ENCODE measurements at regions not wholly inside any gene's neighbourhood (a gene's known extent, or its start where the extent isn't known, plus 50 kb on each side); places are given as distances from the start of the nearest gene placed in this dataset.

DNA sequence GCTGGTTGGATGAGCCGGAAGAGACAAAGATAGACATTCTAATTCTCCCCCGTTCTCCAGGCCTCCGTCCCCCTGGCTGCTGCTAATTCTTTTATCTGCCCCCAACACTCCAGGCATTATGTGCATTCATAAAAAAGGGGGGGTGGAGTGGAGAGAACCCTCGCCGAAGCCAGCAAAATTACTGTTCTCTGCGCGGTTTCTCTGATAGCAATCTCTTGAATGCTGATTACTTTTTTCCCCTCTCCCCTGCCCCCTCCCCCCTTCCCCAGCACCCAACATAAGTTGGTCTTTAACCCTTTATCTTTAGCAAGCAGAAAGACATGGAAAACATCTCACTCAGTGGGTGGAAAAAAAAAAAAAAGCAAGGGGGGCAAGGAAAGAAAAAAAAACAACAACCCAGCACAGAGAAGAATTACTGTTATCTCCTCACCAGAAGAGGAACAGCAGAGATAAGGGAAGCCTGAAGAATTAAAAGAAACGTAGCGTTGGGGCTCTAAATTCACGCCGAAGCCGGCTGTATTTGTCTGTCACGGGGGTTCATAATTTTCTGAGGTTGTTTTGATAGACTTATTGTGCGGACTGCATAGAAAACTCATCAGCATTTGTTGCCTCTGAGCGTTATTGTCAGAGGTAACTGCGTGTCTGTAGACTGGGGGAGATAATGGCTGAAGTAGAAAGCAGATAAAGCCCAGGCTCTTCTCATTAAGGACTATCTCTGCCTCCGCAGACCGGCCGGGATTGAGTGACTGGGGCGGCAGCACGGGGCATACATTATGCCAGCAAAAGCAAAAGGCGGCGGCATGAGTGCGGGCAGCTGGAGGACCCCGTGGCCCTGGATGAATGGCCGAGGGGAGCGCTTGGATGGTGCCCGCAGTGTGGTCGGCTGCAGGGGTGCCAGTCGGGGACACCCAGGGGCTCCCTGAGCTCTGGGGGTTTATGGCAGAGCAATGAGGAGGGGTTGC lies 126.9 kb downstream of the MRM1 start:
- peak; percentile 11 for DNase-seq (ENCODE audit: low read depth, low spot score)

DNA sequence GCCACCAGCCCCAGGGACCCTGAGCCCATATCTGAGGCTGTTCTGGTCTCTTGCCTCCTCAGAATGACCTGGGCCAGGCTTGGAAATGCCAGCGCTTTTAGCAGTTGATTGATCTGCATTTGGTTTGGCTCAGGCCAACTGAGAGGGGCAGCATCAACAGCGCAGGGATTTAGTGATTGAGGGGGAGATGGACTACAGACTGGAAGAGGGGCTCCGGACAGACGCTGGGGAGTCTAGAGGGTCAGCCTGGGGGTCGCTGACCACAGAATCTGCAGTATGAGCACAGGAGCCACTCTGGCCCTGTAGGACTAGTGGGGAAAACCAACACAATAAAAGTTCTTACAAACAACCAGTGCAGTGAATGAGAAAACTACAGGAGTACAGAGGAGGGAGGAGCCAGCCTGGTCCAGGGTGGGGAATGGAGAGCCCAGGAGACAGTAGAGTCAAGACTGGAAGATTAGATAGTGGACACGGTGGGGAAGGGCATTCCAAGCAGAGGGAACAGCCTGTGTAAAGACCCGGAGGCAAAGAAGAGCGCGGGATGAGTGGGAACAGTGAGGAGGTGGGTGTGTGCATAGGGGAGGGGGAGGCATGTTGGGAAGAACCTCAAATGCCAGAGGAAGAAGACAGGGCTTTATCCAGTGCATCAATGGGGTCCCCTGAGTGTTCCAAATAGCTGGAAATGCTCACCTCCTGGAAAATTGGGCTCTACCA lies 128.9 kb downstream of the MRM1 start:
- no peak for DNase-seq (ENCODE audit: low read depth, low spot score)

DNA sequence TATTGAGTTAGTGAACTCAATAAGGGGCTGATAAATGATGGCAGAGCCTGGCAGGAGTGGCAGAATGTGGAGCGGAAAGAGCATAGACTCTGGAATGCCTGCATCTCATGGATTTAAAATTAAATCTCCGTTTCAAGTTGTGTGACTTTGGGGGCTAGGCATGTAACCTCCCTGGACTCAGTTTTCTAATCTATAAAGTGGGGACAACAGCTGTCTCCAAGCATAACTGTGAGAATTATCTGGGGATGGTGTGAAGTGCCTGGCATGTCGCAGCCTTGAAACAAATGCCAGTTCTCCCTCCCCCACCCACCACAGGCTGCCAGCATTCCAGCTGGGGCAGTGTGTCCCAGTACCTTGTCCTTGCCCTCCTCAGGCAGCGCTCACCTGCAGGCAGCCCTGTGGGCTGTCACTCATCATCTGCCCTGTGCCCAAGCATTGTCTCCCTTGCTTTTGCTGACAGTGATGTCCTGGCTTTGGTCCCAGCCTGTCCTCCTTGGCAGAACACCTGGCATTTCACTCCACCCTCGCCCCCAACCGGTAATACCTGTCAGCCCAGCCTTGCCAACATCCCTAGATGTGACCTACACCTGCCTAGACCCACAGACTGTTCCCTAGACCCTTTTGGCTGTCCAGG lies 129.6 kb downstream of the MRM1 start:
- no peak for DNase-seq (ENCODE audit: low read depth, low spot score)

DNA sequence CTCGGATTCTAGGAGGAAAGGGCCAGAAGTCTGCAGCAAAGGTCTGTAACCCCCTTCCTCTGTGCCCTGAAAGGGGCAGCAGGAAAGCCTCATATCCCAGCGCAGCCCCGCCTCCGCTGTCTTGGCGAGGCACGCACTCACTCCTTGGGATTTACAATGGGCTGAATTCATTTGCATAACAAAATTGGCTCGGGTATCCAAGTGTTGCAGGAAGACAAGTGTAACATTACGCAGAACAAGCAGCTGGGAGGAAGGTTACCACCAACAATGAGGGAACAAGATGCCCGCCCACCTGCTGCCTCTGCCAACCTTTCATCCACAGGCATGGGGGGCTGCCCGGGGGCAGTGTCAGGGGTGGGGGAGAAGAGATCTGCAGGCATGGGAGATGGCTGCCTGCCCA lies 130.4 kb downstream of the MRM1 start:
- no peak for DNase-seq (ENCODE audit: low read depth, low spot score)

DNA sequence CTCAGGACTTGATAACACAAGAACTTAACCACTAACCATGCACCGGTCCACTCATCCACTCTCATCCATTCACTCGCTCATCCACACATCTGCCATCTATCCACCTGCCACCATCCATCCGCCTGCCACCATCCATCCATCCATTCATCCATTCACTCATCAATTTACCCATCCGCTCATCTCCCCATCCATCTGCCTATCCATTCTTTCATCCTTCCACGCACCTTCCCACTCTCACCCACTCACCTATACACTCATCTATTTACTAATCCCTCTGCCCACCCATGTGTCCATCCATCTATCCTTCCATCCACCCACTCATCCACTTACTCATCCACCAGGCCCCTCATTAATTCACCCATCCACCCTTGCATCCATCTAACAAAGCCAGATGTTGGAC lies 131.0 kb downstream of the MRM1 start:
- DNase-seq (ENCODE audit: low read depth, low spot score): no peak

DNA sequence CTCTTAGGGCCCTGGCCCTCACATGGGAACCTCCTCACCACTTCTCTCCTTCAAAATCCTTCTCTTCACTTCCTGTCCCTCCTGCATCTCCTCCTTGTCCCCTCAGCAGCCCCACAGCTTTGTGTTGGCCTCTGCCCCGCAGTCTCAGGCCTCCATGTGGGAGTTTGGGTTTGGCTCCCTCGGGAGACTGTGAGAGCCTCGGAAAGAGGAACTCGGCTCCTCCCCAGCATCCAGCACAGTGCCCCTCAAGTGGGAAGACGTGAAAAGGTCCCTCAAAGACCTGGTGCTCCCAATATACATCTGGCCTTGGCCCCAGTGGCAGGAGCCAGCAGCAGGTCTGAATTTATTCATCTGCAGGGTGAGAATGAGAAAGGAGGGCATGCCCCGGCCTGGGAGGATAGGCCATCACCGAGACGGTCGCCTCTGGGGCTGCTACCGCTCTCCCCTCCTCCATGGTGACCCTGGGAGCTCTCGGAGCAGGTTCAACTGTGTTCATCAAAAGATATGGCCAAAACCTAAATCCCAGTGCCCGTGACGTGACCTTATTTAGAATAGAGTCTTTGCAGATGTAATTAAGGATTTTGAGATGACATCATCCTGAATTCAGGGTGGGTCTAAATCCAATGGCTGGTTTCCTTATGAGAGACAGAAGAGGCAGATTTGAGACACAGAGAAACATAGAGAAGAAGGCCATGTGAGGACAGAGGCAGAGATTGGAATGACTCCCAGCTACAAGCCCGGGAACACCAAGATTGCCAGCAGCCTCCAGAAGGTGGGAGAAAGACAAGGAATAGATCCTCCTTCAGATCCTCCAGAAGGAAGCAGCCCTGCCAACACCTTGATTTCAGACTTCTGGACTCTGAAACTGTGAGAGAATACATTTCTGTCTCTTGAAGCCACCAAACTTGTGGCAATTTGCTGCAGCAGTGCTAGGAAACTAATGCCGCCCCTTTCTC lies 135.1 kb downstream of the MRM1 start:
- no peak for DNase-seq (ENCODE audit: low read depth, low spot score)

DNA sequence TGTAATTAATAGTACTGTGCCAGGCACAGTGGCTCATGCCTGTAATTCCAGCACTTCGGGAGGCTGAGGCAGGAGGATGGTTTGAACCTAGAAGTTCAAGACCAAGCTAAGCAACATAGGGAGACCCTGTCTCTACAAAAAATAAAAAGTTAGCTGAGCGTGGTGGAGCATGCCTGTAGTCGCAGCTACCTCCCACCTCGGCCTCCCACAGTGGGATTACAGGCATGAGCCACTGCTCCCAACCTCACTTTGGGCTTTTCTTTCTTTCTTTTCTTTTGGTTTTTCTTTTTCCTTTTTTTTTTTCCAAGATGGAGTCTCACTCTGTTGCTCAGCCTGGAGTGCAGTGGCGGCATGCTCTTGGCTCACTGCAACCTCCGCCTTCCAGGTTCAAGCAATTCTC lies 137.8 kb downstream of the MRM1 start:
- DNase-seq (ENCODE audit: low read depth, low spot score): no peak

DNA sequence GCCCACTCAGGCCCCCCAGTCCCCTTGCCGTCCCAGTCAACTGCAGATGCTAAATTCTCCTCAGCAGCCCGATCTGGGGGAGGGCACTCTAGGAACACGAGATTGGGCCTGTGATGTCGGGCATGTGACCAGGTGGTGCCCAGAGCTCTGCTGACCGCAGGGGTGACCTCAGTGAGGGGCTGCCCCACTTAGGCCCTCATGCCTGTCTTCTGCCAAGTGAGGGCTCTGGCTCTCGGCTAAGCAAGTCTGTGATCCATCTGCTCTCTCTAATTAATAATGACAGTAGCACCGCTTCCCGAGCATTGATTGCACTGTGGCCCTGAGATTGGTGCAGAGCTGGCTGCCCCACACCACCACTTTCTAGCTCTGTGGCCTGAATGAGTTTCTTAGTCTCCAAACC lies 138.8 kb downstream of the MRM1 start:
- DNase-seq (ENCODE audit: low read depth, low spot score): no peak

DNA sequence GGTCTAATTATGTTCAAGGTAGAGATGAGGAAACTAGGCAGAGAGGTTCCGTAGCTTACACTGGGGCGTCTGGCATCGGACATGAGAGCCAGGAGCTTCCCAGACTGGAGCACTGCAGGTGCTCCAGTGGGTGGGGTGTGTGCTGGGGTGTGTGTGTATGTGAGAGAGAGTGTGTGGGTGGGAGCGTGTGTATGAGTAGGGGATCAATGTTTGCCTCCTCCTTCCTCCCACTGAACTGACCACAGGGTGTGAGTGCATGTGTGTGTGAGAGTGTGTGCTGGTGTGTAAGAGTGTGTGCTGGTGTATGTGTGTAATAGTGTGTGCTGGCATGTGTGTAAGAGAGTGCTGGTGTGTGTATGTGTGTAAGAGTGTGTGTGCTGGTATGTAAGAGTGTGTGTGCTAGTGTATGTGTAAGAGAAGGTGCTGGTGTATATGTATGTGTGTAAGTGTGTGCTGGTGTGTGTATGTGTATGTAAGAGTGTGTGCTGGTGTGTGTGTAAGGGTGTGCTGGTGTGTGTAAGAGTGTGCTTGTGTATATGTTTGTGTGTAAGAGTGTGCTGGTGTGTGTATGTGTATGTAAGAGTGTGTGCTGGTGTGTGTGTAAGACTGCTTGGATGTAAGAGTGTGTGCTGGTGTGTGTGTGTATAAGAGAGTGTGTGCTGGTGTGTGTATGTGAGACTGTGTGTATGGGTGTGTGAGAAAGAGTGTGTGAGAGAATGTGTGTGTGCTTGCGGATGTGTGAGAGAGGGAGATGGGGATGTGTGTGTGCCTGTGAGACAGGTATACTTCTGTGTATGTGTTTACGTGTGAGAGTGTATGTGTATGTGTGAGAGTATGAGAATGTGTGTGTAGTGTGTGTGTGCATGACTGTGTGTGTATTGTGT lies 139.9 kb downstream of the MRM1 start:
- DNase-seq (ENCODE audit: low read depth, low spot score): no peak

DNA sequence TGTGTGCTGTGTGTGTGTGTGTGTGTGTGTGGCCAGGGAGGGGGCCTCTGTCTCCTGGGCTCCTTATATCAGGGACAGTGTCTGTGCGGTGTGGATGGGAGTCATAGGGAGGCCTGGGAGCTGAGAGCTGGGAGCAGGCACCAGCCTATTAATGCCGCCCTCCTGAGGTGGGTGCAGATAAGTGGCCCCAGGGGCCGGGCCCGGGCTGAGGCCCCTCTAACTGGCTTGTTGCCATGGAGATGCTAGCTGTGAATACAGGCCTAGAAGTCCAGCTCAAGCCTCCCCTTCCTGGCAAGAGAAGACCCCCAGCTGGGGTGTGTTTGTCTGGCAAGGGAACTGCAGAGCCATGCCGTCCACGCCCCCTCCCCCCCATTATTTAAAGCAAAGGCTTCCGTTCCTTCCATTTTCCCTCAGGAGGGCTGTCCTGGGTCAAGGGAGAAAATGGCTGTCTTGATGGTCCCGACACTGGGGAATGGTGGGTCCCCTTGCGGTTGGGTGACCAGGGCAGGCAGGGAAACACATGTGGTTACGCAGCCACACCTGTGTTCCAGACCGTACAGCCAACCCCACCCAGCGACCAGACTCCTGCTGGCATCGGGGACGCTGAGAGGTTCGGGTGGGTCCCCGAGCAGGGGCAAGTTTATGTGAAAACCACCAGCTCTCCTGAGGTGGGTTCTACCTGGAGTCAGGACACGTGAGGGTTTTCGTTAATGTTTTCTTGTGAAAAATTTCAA lies 141.1 kb downstream of the MRM1 start:
- DNase-seq (ENCODE audit: low read depth, low spot score): no peak

DNA sequence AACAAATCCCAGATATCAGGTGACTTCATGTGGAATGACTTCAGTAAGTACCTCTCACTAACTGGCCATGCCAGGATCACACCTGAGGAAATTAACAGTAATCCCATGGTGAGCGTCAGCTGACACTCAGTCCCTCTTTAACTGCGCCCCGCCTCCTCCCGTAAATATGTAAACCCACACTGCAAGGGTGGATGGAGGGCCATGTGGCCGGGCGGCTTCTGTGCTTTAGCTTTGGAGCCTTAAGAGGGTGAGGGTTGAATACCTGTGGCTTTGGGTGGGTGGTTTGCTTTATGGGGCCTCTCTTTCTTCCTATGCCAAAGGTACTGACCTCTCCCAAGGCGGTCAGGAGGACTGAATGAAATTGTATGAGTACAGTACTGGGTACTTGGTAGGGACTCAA lies 141.7 kb downstream of the MRM1 start:
- no peak for DNase-seq (ENCODE audit: low read depth, low spot score)

DNA sequence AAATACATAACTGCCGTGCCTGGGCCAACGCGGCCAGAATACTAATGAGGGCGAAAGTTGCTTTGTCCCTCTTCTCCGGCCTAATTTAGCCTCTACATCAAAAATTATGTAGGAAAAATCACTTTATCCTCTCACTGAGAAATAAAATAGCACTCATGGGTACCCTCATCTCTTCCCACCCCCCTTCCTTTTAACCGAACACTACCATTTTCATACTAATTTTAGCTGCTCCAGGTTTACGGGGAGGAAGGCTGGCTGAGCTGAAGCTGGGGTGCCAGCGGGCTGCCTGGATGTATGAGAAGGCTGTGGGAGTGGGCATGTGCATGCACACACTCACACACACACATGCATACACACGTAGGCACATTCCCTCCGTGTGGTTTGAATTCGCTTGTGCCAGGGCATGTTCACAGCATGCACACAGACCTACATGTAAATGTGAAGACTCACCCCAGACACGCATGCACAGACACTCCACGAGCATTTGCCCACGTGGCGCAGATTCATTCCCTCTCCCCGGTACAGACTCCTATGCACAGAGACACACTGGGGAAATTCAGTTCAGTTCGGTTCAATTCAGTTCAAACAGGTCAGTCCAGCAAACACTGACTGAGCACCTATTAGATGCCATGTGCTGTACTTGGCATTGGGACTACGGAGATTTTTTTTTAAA lies 145.1 kb downstream of the MRM1 start:
- DNase-seq (ENCODE audit: low read depth, low spot score): no peak

DNA sequence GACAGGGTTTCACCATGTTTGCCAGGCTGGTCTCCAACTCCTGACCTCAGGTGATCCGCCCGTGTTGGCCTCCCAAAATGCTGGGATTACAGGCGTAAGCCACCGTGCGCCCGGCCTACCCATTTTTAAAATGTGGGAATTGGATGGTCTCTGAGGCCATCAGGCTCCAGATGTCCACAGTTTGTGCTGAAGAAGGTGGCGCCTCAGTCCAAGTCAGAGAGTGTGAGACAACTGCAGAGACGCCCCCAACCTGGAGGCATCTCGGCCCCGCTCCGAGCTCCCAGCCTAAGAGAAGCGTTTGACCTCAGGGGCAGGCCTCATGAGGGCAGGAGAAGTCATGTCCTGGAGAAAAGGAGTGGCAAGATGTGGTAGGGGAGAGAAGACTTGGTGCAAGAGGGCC lies 146.5 kb downstream of the MRM1 start:
- no peak for DNase-seq (ENCODE audit: low read depth, low spot score)

DNA sequence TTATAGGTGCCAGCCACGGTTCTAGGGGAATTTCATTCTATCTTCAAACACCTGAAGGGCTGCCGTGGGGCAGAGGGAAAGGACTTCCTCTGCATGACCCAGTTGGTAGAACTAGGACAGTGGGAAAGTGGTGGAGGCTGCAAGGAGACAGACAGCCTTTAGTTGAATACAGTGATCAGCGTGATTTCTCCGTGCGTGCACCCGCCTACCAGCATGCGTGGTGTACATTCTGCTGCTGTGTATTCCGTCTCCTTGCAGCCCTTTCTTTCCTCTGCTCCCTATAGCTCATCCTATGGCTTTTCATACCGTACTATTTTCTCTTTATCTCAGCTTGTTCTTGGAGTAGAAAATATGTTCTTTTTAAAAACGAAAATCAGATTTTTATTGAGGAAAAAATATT lies 146.9 kb downstream of the MRM1 start:
- DNase-seq (ENCODE audit: low read depth, low spot score): no peak

DNA sequence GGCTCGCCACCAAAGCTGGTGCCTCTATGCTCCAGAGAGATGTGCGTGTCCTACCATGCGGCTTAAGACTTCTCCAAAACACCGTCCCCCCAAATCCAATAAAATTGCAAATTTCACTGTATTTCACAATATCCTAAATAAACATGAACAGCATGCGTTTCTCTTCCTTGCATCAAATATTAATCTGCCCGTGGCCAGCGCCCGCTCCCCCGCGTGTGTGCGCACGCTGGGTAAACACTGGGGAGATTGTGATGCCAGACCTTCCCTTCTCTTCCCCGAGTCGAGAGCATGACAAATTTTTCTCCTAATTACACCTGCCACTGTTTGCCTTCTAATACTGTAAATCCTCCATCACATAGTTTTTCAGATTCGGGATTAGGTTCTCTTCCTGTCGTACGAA lies 148.1 kb downstream of the MRM1 start:
- DNase-seq (ENCODE audit: low read depth, low spot score): no peak

DNA sequence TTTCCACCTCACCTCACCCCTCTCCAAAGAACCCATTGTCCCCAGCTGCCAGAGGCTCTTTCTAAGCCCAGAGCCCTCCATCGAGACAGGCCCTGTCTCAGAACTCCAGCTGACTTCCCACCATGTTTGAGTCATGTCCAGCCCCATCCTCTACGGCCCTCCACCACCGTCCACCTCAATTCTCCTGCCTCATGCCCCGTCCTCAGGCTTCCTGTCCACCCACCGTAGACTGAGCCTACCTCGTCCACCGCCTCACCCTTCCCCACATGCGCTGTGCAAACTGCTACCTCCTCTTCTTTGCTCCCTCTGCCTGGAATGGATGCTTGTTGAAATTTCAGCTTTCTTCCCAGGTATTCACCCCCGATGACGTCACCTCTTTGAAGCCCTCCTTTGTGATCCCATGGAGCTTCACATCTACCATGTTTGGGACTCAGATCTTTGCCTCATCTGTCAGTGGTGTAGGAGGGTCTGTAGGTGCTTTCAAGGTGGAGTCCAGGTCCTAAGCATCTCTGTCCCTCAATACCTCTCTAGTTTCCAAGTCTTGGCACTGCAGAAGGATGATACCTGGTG lies 149.0 kb downstream of the MRM1 start:
- DNase-seq (ENCODE audit: low read depth, low spot score): no peak

DNA sequence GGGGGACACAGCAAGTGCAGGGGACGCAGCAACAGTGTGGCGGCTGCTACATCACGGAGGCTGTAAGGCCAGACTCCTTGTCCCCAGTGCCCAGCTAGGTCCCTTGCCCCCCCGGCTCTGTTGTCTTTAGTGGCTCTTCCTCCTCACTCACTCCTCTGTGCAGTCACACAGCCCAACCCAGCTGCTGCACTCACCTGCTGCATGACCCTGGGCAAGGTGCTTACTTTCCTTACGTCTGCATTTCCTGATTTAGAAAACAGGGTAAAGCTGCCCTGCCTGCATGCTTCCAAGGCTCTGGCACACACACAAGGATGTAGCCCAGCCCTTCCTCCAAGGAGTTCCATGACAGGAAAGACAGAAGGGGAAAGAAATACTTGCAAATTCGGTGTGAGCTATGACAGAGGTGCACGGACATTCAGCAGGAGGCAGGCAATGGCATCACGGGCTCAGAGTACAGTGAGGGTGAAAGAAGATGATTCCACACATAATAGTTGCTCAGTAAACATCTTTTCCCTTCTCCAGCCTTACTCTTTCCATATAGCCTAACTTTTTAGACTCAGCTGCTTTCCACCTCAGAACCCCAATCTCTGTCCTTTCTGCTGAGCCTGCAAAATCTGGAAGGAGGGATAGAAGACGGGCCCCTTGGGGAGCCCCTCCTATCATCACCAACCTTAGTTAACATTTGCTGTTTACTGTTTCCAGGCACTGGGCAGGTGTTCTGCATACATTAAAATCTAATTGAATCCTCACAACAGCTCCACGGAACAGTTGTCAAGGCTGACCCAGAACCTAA lies 150.9 kb downstream of the MRM1 start:
- DNase-seq (ENCODE audit: low read depth, low spot score): no peak

DNA sequence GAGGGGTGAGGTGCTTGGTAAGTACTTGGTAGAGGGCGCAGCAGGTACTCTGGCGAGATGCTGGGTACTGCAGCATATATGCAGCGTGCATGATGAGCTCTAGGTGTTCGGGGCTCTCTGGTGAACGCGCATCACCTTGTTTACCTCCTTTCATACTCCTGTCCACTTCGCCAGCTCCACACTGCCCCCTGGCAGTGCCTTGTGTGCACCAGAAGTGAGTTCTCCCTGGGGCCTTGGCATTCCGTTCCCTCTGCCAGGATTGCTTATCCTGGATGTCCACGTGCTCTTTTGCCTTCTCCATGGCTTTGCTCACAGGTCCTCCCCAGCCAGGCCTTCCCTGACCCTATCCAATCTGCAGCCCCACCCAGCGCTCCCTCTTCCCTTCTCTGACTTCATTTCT lies 154.2 kb downstream of the MRM1 start:
- DNase-seq (ENCODE audit: low read depth, low spot score): no peak

All from activated naive CD8-positive, alpha-beta T cell treated with anti-CD3 and anti-CD28 coated beads, Interleukin-2, amount 50 U/mL, for 16 hours (primary cell).